22Rv1 (cell line): ENCODE measurements at regions not wholly inside any gene's neighbourhood (a gene's known extent, or its start where the extent isn't known, plus 50 kb on each side); places are given as distances from the start of the nearest gene placed in this dataset.

Source experiments
- H3K27ac ChIP-seq: fragments of 450-650 bp; 2 replicates; pipeline ENCODE4 v1.5.1; 2017
- ZFX ChIP-seq: fragments of 450-650 bp; IDR thresholded peaks from 2 replicates; pipeline ENCODE4 v1.6.1; 2017; ENCODE audit warnings: antibody characterized with exemption, borderline replicate concordance
- TF ChIP-seq, protein P1 (sequence below): fragments of 450-650 bp; IDR thresholded peaks from 2 replicates; pipeline ENCODE4 v1.5.1; 2017; ENCODE audit warnings: mild to moderate bottlenecking

DNA sequence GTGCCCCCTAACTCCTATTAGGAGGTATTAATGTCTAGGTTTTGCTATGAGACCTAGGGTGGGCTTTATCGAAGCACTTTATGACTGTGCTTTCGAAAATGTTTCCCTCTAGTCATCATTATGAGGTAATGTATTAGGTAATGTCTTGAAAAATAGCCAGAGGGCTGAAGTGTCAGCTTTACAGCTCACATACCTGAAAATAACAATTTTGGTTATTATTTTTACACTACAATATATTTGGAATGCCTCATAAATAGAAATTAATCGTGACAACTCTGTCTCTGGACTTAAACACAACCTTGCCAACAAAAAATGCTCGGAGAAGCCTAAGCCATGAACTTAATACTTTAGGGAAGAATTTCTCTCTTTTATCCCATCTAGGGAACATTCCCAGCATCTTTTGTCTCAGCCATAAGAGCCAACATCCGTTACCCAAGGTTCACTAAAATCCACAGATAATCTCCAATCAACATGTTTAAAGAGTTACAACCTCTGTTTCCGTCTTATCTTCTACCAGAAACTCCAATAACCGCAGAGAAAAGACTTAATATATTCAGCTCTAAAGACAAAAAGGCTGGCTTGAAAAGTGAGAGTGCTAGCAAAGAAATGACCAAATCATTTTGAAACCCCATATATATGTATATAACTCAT lies 130.9 kb upstream of the RND3 start:
- H3K27ac ChIP-seq, result no peak overlapping the region
- TF ChIP-seq, protein P1, sequence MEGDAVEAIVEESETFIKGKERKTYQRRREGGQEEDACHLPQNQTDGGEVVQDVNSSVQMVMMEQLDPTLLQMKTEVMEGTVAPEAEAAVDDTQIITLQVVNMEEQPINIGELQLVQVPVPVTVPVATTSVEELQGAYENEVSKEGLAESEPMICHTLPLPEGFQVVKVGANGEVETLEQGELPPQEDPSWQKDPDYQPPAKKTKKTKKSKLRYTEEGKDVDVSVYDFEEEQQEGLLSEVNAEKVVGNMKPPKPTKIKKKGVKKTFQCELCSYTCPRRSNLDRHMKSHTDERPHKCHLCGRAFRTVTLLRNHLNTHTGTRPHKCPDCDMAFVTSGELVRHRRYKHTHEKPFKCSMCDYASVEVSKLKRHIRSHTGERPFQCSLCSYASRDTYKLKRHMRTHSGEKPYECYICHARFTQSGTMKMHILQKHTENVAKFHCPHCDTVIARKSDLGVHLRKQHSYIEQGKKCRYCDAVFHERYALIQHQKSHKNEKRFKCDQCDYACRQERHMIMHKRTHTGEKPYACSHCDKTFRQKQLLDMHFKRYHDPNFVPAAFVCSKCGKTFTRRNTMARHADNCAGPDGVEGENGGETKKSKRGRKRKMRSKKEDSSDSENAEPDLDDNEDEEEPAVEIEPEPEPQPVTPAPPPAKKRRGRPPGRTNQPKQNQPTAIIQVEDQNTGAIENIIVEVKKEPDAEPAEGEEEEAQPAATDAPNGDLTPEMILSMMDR, result no peak
- no peak for TF ChIP-seq ZFX

DNA sequence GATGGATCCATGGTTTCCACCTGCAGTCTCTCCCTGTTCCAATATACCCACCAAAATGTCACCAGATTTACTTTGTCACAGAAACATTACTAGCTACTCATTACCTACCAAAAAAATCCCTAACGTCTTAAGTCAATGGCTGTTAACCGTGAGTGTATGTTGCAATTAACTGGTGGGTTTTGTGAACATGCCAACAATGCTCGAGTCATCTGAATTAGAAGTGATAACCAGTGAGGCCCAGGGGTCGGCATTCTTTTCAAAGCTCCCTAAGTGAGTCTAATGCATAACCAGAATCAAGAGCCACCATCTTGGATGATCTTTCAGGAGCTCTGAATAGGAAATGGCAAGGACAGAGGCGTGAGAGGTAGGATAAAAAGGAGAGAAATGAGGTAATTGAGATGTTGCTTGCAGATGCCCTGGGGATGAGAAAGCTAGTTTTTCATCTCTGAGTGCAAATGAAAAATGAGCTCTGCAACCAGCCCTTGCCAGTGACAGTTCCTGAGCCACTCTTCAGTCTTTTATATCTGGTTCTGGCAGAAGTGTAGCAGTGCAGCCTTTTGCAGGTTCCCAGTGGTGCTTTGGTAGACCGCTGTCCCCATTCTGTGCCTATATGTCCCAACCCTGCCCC lies 130.0 kb upstream of the RND3 start:
- H3K27ac ChIP-seq, result no peak overlapping the region
- TF ChIP-seq, protein P1, result no peak
- no peak for TF ChIP-seq ZFX

DNA sequence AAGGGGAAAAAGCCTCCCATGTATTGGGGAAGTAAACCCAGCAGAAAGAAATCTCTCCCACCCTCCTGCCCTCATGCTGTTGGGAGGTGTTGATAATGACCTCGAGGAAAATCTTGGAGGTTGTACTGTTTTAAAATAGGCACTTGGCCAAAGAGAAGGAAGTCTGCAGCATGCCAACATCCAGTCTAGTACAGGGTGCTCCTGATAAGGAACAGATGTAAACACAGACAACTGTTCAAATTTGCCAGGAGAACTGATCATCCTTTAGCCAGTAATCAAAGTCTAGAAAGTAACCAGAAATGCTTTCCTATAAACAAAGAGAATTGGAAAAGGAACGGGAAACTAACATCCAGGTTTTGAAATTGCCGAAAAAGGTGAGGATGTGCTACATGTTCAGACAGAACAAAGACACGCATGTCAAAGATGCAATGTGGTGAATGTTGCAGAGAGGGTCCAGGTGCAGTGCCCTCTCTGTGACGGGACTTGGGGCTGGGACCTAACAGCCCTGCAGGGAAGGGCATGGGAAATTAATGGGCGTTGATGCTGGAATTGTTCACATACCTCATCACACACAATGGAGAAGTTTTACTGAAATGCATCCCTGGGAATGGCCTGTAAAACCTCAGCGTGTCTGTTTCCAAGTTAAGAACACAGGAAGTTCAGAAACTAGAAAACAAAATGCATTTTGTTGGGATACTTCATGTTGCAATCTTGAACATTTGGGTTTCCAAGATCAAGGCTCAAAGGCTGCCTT lies 125.7 kb upstream of the RND3 start:
- no peak for TF ChIP-seq ZFX
- TF ChIP-seq, protein P1, result no peak
- no peak overlapping the region for H3K27ac ChIP-seq

DNA sequence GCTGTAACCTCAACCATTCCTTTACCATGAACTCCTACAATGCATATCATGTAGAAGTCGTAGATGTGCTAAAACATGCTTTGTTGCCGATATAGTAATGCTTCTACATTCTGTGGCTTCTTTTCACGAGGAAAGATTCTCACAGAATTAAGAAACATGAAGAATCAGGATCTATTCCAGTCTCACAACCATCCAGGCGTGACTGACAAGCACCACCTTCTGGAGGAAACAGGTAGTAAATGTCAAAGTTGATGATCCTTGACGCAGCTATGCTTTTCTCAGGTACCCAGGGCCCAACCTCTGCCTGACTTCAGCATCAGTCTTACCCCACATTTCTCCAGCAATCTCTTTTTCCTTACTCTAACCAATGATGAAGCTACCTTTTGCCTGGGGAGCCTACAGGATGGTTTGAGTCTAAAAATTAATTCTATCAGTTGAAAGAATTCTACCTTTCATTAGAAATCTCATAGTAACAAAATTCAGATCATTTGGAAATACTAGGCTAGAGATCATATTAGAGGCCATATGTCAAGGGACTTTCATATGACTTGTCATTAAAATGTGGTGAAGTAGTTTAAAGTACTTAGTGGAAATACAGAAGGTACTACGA lies 123.3 kb upstream of the RND3 start:
- no peak overlapping the region for H3K27ac ChIP-seq
- TF ChIP-seq, protein P1, result peak; percentile 68
- TF ChIP-seq ZFX, result no peak

DNA sequence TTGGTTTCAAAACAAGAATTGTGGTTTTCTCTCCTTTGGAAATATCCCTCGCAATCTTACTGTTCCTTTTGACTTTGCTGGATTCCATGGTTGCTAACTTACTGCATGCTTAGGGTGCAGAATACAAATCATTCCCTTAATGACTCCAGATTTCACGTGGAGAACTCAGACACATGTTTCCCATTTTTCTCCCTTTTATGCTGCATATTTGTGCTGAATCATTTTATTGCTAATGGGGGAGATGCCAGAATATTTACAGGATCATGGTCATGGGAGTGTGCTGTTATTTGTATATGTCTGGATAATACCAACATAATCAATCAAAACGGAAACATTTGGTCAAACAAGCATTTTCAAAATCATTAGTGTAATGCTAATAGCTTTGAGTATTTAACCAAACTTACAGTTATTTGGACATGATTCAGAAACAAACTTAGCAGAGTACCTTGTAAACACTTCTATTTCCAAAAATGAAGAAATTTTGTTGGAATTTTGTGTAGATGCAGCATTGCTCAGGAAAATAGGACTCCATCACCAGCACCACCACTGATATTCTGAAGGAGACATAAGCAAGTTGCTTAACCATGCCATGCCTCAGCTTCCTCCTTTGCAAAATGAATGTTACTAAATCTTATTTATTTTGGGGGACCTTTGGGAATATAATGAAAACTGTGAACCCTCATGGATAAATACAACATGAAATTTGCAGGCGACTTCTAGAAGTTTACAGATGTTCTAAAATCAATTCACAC lies 122.5 kb upstream of the RND3 start:
- no peak for TF ChIP-seq ZFX
- TF ChIP-seq, protein P1, result no peak
- H3K27ac ChIP-seq, result no peak overlapping the region

DNA sequence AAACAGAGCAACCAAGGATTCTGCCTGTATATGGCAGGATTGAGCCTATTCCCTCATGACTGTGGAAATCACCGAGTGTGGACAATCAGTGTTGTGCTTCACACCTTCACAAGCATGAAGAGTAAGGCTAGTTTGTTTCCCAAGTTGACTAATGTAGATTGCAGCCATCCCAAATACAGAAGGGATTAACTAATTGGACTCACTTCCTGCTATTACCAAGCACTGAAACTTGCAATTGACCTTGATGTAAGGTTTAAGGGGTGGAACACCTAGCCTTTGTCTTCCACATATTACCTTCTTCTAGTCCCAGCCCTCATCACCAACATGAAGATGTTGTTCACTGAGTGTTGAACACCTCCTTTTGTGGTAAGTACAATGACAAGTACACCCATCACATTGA lies 120.9 kb upstream of the RND3 start:
- H3K27ac ChIP-seq, result no peak overlapping the region
- TF ChIP-seq, protein P1, result no peak
- no peak for TF ChIP-seq ZFX
